IMR-90 (cell line): ENCODE measurements at regions not wholly inside any gene's neighbourhood (a gene's known extent, or its start where the extent isn't known, plus 50 kb on each side); places are given as distances from the start of the nearest gene placed in this dataset.

Experiments
- ATAC-seq: fragments of 200-7000 bp; cut with Tn5 transposase; 2 replicates; pipeline ENCODE4 v1.9.1; 2020; ENCODE audit warnings: low read depth, mild to moderate bottlenecking, moderate library complexity
- BruUV-seq: library from RNA; stranded (reverse); fragments of 400-500 nt; replicated peaks from 2 replicates; lab custom pipeline; 2021; lab: Mats Ljungman, UMichigan
- CTCF ChIA-PET: fragments of 300-600 bp; formaldehyde crosslinking; extraction: SDS; loops from one replicate; lab custom pipeline; 2021; ENCODE audit warnings: antibody characterized with exemption; lab: Yijun Ruan, JAX
- POLR2A ChIA-PET: fragments of 300-600 bp; sonication (Branson Sonifier 250); formaldehyde crosslinking; loops from one replicate; lab custom pipeline; 2022; ENCODE audit warnings: antibody characterized with exemption; ENCODE audit not compliant: unreplicated experiment; lab: Charles Lee
- DNase-seq: peaks from one replicate; pipeline ENCODE4 v3.0.0; 2013
- H2AFZ ChIP-seq: replicated peaks from 2 replicates; pipeline ENCODE3; 2013; ENCODE audit warnings: low read length, mild to moderate bottlenecking; ENCODE audit not compliant: poor library complexity
- H2AK5ac ChIP-seq: 2 replicates; pipeline ENCODE4 v1.6.1; 2013; ENCODE audit warnings: low read depth, low read length, inconsistent platforms
- H2AK9ac ChIP-seq: replicated peaks from 2 replicates; pipeline ENCODE3; 2013; ENCODE audit warnings: mild to moderate bottlenecking, low read depth, low read length, moderate library complexity; ENCODE audit not compliant: poor library complexity
- H2BK120ac ChIP-seq: 2 replicates; pipeline ENCODE4 v1.6.1; 2013; ENCODE audit warnings: low read depth, low read length, inconsistent platforms
- H2BK15ac ChIP-seq: 3 replicates; pipeline ENCODE4 v1.6.1; 2013; ENCODE audit warnings: low read depth, low read length, inconsistent platforms
- H2BK20ac ChIP-seq: 2 replicates; pipeline ENCODE4 v1.6.1; 2013; ENCODE audit warnings: low read depth, mild to moderate bottlenecking, inconsistent platforms, low read length, moderate library complexity
- H2BK5ac ChIP-seq: 2 replicates; pipeline ENCODE4 v1.6.1; 2013; ENCODE audit warnings: mild to moderate bottlenecking, low read depth, low read length, inconsistent platforms; ENCODE audit not compliant: poor library complexity, severe bottlenecking
- H3K14ac ChIP-seq: replicated peaks from 2 replicates; pipeline ENCODE4 v1.6.1; 2013; ENCODE audit warnings: low read depth, low read length, inconsistent platforms
- H3K18ac ChIP-seq: 2 replicates; pipeline ENCODE4 v1.6.1; 2013; ENCODE audit warnings: low read depth, low read length, control low read depth
- H3K23ac ChIP-seq: 2 replicates; pipeline ENCODE4 v1.6.1; 2013; ENCODE audit warnings: low read depth, low read length, inconsistent platforms
- H3K27ac ChIP-seq: 2 replicates; pipeline ENCODE4 v1.5.1; 2013; ENCODE audit warnings: mild to moderate bottlenecking, control low read depth, low read length; ENCODE audit not compliant: insufficient read depth
- H3K27me3 ChIP-seq: 2 replicates; pipeline ENCODE4 v1.6.1; 2013; ENCODE audit warnings: low read length; ENCODE audit not compliant: control insufficient read depth, insufficient read depth
- H3K36me3 ChIP-seq: 2 replicates; pipeline ENCODE4 v1.6.1; 2013; ENCODE audit warnings: low read length, mixed read lengths; ENCODE audit not compliant: control insufficient read depth, insufficient read depth
- H3K4ac ChIP-seq: 2 replicates; pipeline ENCODE4 v1.6.1; 2013; ENCODE audit warnings: low read depth, low read length, inconsistent platforms
- H3K4me1 ChIP-seq: 2 replicates; pipeline ENCODE4 v1.6.1; 2013; ENCODE audit warnings: low read length, mixed read lengths; ENCODE audit not compliant: control insufficient read depth, insufficient read depth
- H3K4me2 ChIP-seq: 2 replicates; pipeline ENCODE4 v1.6.1; 2013; ENCODE audit warnings: low read depth, mild to moderate bottlenecking, control low read depth, low read length, moderate library complexity
- H3K4me3 ChIP-seq: 2 replicates; pipeline ENCODE4 v1.5.1; 2013; ENCODE audit warnings: low read depth, mild to moderate bottlenecking, control low read depth, low read length, moderate library complexity; ENCODE audit not compliant: insufficient read depth
- H3K56ac ChIP-seq: 2 replicates; pipeline ENCODE4 v1.6.1; 2013; ENCODE audit warnings: low read length, inconsistent platforms; ENCODE audit not compliant: insufficient read depth; ENCODE audit errors: extremely low read depth
- H3K79me1 ChIP-seq, 2 experiments: 2 replicates each; pipeline ENCODE4 v1.6.1; 2013; ENCODE audit warnings: low read length in 2 of 2, inconsistent platforms in 1 of 2, low read depth in 1 of 2
- H3K9ac ChIP-seq: 2 replicates; pipeline ENCODE4 v1.6.1; 2013; ENCODE audit warnings: low read depth, low read length, control low read depth
- H3K9me1 ChIP-seq: 2 replicates; pipeline ENCODE4 v1.6.1; 2013; ENCODE audit warnings: low read length, inconsistent platforms; ENCODE audit not compliant: insufficient read depth
- H3K9me3 ChIP-seq: 2 replicates; pipeline ENCODE4 v1.6.1; 2013; ENCODE audit warnings: low read length; ENCODE audit not compliant: control insufficient read depth, insufficient read depth
- H4K20me1 ChIP-seq: 2 replicates; pipeline ENCODE4 v1.6.1; 2013; ENCODE audit warnings: low read length, inconsistent platforms; ENCODE audit not compliant: insufficient read depth
- H4K5ac ChIP-seq: 2 replicates; pipeline ENCODE4 v1.6.1; 2013; ENCODE audit warnings: mild to moderate bottlenecking, low read depth, low read length, control low read depth
- H4K8ac ChIP-seq, 2 experiments: 2 replicates each; pipeline ENCODE4 v1.6.1; 2013; ENCODE audit warnings: low read depth in 2 of 2, low read length in 2 of 2, control low read depth in 1 of 2, inconsistent platforms in 1 of 2
- H4K91ac ChIP-seq: 2 replicates; pipeline ENCODE4 v1.6.1; 2013; ENCODE audit warnings: low read depth, low read length, inconsistent platforms; ENCODE audit not compliant: insufficient read depth
- CHD1 ChIP-seq: IDR thresholded peaks from 2 replicates; pipeline ENCODE4 v1.6.1; 2012; ENCODE audit warnings: low read depth, low read length, improper control_type of control experiment
- FOS ChIP-seq: fragments of 150-350 bp; IDR thresholded peaks from 2 replicates; pipeline ENCODE4 v1.6.1; 2016; ENCODE audit warnings: low read depth, low read length
- MAFK ChIP-seq: IDR thresholded peaks from 2 replicates; pipeline ENCODE4 v1.6.1; 2012; ENCODE audit warnings: low read depth, low read length, improper control_type of control experiment
- MAZ ChIP-seq: IDR thresholded peaks from 2 replicates; pipeline ENCODE4 v1.6.1; 2012; ENCODE audit warnings: low read depth, mild to moderate bottlenecking, low read length, improper control_type of control experiment, moderate library complexity, borderline replicate concordance
- RFX5 ChIP-seq: IDR thresholded peaks from 2 replicates; pipeline ENCODE4 v1.8.0; 2012; ENCODE audit warnings: low read depth, mild to moderate bottlenecking, low read length, moderate library complexity
- SMC3 ChIP-seq: fragments of 150-350 bp; IDR thresholded peaks from 2 replicates; pipeline ENCODE4 v1.6.1; 2016; ENCODE audit warnings: low read depth, mild to moderate bottlenecking, antibody characterized with exemption, low read length, moderate library complexity
- WGBS, 2 experiments: methylation state at CpG; one replicate each; pipeline versions ENCODE4 v1.1.5 to v1.1.7; 2013; ENCODE audit warnings: missing lambda C conversion rate in 2 of 2; ENCODE audit not compliant: insufficient read length in 1 of 2; ENCODE audit errors: extremely low coverage in 2 of 2; 5-methylcytosine and 5-hydroxymethylcytosine counted together
- dilution Hi-C: fragments of 300-500 bp; cut with HindIII; formaldehyde crosslinking; loops from one replicate; pipeline ENCODE4 v1.14.3; 2018; ENCODE audit warnings: low sequenced_read_pairs; ENCODE audit not compliant: unreplicated experiment
- in situ Hi-C: fragments of 300-500 bp; cut with MboI; formaldehyde crosslinking; loops from 3 replicates; pipeline ENCODE4 v1.14.3; 2019; ENCODE audit warnings: low sequenced_read_pairs, inconsistent platforms, mixed read lengths
- intact Hi-C: fragments of 100-400 bp; cut with micrococcal nuclease; formaldehyde crosslinking; loops from 2 replicates; pipeline ENCODE4 v1.10.0; 2022
- TF ChIP-seq, protein P1 (sequence below): conservative IDR thresholded peaks from 2 replicates; pipeline ENCODE4 v1.5.1; 2012; ENCODE audit warnings: mild to moderate bottlenecking, low read depth, low read length, improper control_type of control experiment
- TF ChIP-seq, protein P2 (sequence below): fragments of 150-350 bp; IDR thresholded peaks from 2 replicates; pipeline ENCODE4 v1.6.1; 2016; ENCODE audit warnings: low read depth, mild to moderate bottlenecking, low read length, moderate library complexity, borderline replicate concordance
- TF ChIP-seq, protein P3 (sequence below): fragments of 150-350 bp; IDR thresholded peaks from 2 replicates; pipeline ENCODE4 v1.6.1; 2017; ENCODE audit warnings: mild to moderate bottlenecking, antibody characterized with exemption, low read length, low read depth

DNA sequence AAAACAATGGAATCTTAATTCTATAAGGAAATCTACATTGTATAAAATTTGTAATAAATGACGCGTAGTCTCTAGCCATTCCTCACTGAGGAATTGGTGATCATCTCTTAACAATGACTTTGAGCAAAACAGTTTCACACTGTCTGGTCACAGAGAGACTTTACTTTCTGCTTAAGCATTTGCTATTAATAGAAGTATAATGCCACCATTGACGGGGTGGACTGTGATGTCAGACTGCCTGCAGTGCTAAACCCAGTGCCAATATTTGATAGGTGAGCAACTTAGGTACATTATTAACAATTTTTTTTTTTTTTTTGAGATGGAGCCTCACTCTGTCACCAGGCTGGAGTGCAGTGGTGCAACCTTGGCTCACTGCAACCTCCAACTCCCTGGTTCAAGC is 494.9 kb upstream of the ADAMTS9 start:
- Histone ChIP-seq H3K18ac (no peak overlapping the region), H3K4me2 (no peak overlapping the region), H2BK15ac (no peak overlapping the region), H3K9me1 (no peaks in the 10 kb centered on the region), H4K91ac (no peak overlapping the region), H2BK5ac (no peak overlapping the region), H3K9me3 (no peaks in the 10 kb centered on the region), H3K79me1 (no peaks in the 10 kb centered on the region), H2AFZ (no peak overlapping the region), H3K27me3 (peaks cover 2% of the 10 kb centered on the region; the same call in 1 of the 2 replicates), H3K14ac (no peak overlapping the region), H3K4ac (no peak overlapping the region), H3K56ac (no peak overlapping the region), H3K9ac (no peak overlapping the region), H3K27ac (no peak overlapping the region), H3K36me3 (no peaks in the 10 kb centered on the region), H3K23ac (no peak overlapping the region), H3K4me3 (no peak overlapping the region), H4K20me1 (no peaks in the 10 kb centered on the region), H4K8ac (no peak overlapping the region), H4K5ac (no peak overlapping the region), H3K4me1 (no peaks in the 10 kb centered on the region), H2AK5ac (no peak overlapping the region), H2AK9ac (no peak overlapping the region), H2BK20ac (no peak overlapping the region), H2BK120ac (no peak overlapping the region)
- intact Hi-C loops: no loop called here
- no CpG with 5 or more reads among the region's 3 CpGs for WGBS, 2 experiments
- no TSS peak for BruUV-seq
- DNase-seq (no peak), ATAC-seq (no peak)
- POLR2A ChIA-PET: no interaction called here
- CTCF ChIA-PET: no interaction called here
- in situ Hi-C loops: no loop called here
- dilution Hi-C loops: no loop called here
- TF ChIP-seq, protein P1, sequence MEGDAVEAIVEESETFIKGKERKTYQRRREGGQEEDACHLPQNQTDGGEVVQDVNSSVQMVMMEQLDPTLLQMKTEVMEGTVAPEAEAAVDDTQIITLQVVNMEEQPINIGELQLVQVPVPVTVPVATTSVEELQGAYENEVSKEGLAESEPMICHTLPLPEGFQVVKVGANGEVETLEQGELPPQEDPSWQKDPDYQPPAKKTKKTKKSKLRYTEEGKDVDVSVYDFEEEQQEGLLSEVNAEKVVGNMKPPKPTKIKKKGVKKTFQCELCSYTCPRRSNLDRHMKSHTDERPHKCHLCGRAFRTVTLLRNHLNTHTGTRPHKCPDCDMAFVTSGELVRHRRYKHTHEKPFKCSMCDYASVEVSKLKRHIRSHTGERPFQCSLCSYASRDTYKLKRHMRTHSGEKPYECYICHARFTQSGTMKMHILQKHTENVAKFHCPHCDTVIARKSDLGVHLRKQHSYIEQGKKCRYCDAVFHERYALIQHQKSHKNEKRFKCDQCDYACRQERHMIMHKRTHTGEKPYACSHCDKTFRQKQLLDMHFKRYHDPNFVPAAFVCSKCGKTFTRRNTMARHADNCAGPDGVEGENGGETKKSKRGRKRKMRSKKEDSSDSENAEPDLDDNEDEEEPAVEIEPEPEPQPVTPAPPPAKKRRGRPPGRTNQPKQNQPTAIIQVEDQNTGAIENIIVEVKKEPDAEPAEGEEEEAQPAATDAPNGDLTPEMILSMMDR: no peak
- TF ChIP-seq FOS: no peak
- TF ChIP-seq, protein P2, sequence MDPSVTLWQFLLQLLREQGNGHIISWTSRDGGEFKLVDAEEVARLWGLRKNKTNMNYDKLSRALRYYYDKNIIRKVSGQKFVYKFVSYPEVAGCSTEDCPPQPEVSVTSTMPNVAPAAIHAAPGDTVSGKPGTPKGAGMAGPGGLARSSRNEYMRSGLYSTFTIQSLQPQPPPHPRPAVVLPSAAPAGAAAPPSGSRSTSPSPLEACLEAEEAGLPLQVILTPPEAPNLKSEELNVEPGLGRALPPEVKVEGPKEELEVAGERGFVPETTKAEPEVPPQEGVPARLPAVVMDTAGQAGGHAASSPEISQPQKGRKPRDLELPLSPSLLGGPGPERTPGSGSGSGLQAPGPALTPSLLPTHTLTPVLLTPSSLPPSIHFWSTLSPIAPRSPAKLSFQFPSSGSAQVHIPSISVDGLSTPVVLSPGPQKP: no peak
- TF ChIP-seq MAZ: no peak
- TF ChIP-seq SMC3: no peak
- TF ChIP-seq, protein P3, sequence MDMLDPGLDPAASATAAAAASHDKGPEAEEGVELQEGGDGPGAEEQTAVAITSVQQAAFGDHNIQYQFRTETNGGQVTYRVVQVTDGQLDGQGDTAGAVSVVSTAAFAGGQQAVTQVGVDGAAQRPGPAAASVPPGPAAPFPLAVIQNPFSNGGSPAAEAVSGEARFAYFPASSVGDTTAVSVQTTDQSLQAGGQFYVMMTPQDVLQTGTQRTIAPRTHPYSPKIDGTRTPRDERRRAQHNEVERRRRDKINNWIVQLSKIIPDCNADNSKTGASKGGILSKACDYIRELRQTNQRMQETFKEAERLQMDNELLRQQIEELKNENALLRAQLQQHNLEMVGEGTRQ: no peak
- TF ChIP-seq MAFK: no peak
- TF ChIP-seq CHD1: no peak
- TF ChIP-seq RFX5: no peak
